ENCODE measurements at regions not wholly inside any gene's neighbourhood (a gene's known extent, or its start where the extent isn't known, plus 50 kb on each side); places are given as distances from the start of the nearest gene placed in this dataset.

DNA sequence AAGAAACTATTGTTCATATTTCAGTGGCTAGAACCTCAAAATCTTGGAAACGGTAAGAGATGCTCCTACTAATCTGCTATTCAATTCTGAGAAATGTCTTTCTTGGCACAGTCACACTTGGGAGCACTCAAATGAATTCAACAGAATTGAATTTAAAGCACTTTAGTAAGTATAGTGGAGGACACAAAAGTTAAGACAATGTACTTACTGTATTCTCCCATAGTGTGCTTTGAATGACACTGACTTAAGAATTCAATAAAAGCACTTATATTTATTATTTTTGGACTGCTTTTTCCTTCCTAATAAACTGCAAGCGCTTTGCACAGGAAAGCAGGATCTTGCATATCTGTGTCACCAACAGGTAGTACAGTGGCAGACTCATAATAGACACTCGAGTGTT lies 156.1 kb upstream of the RIMS1 start:
- TF ChIP-seq CTCF (IDR thresholded peaks at IDR 0.05) (no peak), POLR2A (IDR thresholded peaks at IDR 0.05) (no peak)
